GM20000 (cell line): ENCODE measurements at regions not wholly inside any gene's neighbourhood (a gene's known extent, or its start where the extent isn't known, plus 50 kb on each side); places are given as distances from the start of the nearest gene placed in this dataset.

Experiments
- DNase-seq: peaks from one replicate; pipeline ENCODE4 v3.0.0; 2012; ENCODE audit warnings: low spot score
- CTCF ChIP-seq: IDR thresholded peaks from 2 replicates; pipeline ENCODE4 v1.5.1; 2012; ENCODE audit warnings: mild to moderate bottlenecking, control low read depth; ENCODE audit errors: extremely low read depth, missing control alignments

DNA sequence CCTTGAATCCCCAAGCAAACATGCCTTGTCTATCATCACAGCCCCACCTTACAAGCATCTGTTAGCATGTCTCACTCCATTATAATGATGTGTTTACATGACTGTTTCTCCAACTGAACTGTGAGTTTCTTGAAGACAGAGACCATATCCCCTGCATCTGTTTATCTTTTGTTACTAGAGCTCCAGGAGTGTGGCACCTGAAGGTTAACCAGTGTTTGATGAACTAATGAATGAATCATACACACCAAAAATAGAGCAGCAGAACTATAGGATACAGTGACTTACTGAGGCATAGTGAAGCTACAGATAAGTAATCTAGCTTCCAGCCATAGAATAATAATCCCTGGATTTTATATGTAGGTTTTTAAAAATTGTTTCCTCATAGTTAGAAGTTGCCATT, 331.0 kb downstream of the PCDH7 start:
- DNase-seq = no peak
- TF ChIP-seq CTCF = no peak

GRCh38 chr4:31051565-31051964, 331.4 kb downstream of the PCDH7 start:
- no peak for DNase-seq
- no peak for TF ChIP-seq CTCF

DNA sequence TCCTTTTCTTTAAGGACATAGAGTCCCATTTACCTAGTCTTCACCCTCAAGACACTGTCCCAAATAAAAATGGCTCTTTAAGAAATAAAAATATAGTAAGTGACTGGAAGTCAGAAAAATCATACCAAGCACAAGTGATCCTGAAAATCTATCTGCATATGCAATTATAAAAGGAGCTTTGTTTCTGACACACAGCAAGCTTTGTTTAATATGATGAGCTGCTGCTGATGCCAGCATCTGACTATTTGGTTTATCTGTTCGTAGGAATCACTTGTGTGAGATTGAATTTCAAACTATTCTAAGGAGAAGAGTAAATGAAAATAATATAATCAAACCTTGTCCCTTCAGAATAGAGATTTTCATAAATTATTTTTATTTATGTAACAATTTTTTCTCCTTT, 332.4 kb downstream of the PCDH7 start:
- DNase-seq = no peak
- no peak for TF ChIP-seq CTCF

GRCh38 chr4:31053451-31053850, 333.3 kb downstream of the PCDH7 start:
- no peak for DNase-seq
- no peak for TF ChIP-seq CTCF

GRCh38 chr4:31054295-31054694, 334.1 kb downstream of the PCDH7 start:
- TF ChIP-seq CTCF = no peak
- DNase-seq = no peak

DNA sequence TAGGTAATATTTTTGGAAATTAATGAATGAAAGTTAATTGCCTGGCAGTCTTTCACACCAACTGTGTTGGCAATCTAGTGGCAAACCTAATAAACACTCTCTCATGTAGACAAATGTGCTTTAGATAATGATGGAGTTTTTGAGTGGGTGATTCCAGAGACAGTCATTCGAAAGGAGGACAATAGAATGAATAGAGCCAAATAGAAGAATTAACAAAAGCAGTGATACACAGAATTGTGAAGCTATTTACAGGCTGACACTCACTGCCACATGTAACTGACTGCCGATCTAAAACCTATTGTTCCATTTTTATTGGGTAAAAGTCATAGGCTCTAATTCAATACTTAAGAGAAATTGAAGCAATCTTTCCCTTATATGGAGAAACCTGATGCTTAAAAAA, 338.5 kb downstream of the PCDH7 start:
- DNase-seq = no peak
- no peak for TF ChIP-seq CTCF

GRCh38 chr4:31059753-31060522, 339.8 kb downstream of the PCDH7 start:
- no peak for TF ChIP-seq CTCF
- DNase-seq = no peak
